Right cardiac atrium (tissue), 5 donors: ENCODE measurements at regions not wholly inside any gene's neighbourhood (a gene's known extent, or its start where the extent isn't known, plus 50 kb on each side); places are given as distances from the start of the nearest gene placed in this dataset.

Experiments used
- ATAC-seq, 2 donors: fragments of 200-7000 bp; cut with Tn5 transposase; one replicate each; pipeline versions ENCODE4 v1.8.0 to v1.9.1; 2020; ENCODE audit warnings: moderate library complexity in 2 of 2, mild to moderate bottlenecking in 1 of 2
- DNase-seq, 3 donors: peaks; one replicate each; pipeline ENCODE4 v3.0.0-alpha.2; 2020
- H3K27ac ChIP-seq: one replicate; pipeline ENCODE4 v1.5.1; 2013; ENCODE audit warnings: mild to moderate bottlenecking, low read length, control low read depth, moderate library complexity
- H3K27me3 ChIP-seq: one replicate; pipeline ENCODE4 v1.6.1; 2013; ENCODE audit not compliant: control insufficient read depth, insufficient read depth
- H3K4me1 ChIP-seq: one replicate; pipeline ENCODE4 v1.6.1; 2013; ENCODE audit warnings: low read length; ENCODE audit not compliant: control insufficient read depth, insufficient read depth
- H3K4me3 ChIP-seq: one replicate; pipeline ENCODE4 v1.5.1; 2013; ENCODE audit warnings: low read length, control low read depth
- H3K9me3 ChIP-seq: one replicate; pipeline ENCODE4 v1.6.1; 2013; ENCODE audit warnings: low read length; ENCODE audit not compliant: control insufficient read depth
- WGBS: extraction: QIAGEN DNeasy Blood & Tissue Kit; methylation state at CpG from one replicate; pipeline ENCODE4 v1.1.7; 2013; 5-methylcytosine and 5-hydroxymethylcytosine counted together
- intact Hi-C, 4 donors: fragments of 100-400 bp; cut with DNase I; formaldehyde crosslinking; loops; one replicate each; pipeline versions ENCODE4 v1.11.0 to v1.14.0; 2022 to 2023
- donor health status: healthy with polysubstance abuse.
- donor health status: DM: no; HTN: yes; CAD: no.
- donor health status: DM: no; HTN: no; CAD: no.
- donor health status: DM: no; HTN: yes; CAD: no; lungs with severe emphysema.
- donor health status: DM: yes; HTN: yes; CAD: no.

DNA sequence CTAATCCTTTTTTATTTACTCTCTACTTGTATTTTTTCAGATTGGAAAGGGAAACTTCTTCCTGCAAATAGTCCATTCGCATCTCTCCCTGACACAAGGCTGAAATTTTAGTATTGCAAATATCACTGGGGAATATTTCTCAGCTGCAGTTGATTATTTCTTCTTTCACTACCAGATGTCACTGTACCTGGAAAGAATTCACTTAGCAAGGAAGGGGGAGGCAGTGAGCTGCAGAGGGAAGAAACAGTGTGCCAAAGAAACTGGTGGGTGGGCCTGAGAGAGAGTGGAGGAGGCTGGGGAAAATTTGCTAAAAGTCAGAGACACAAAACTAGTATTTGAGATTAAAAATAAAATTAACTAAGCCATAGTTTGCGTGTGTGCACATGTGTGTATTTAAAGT is 142.3 kb upstream of the STT3B start:
- intact Hi-C loops, result no loop called here
- WGBS, result 86% methylated on average over 2 of the region's 2 CpGs
- H3K9me3 ChIP-seq, result no peaks in the 10 kb centered on the region
- ATAC-seq (no peak), DNase-seq (no peak)
- H3K27ac ChIP-seq, result no peak overlapping the region
- no peak overlapping the region for H3K4me3 ChIP-seq
- H3K27me3 ChIP-seq, result no peaks in the 10 kb centered on the region
- H3K4me1 ChIP-seq, result no peaks in the 10 kb centered on the region

DNA sequence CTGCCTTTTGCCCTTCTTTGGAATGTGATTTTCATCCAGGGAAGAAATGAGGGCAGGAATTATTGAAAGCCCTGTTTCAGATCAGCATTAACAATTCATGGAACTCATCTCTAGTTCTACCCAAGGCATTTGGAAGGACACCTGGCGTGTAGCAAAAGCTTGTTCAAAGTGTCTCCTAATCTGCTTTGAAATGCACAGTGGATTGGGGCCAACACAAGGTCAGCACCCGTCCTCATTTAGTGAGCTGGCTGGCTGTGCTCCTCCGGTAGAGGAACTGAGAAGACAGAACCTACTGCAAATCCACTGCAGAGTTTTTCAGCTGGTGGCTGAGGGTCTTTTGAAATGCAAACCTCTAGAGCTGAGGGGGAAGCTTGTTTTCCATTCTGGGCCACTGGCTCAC is 141.6 kb upstream of the STT3B start:
- no peaks in the 10 kb centered on the region for H3K27me3 ChIP-seq
- no peak overlapping the region for H3K4me3 ChIP-seq
- DNase-seq (no peak), ATAC-seq (no peak)
- H3K9me3 ChIP-seq, result no peaks in the 10 kb centered on the region
- H3K27ac ChIP-seq, result no peak overlapping the region
- H3K4me1 ChIP-seq, result no peaks in the 10 kb centered on the region
- WGBS, result 49% methylated on average over 3 of the region's 3 CpGs
- intact Hi-C loops, result no loop called here

DNA sequence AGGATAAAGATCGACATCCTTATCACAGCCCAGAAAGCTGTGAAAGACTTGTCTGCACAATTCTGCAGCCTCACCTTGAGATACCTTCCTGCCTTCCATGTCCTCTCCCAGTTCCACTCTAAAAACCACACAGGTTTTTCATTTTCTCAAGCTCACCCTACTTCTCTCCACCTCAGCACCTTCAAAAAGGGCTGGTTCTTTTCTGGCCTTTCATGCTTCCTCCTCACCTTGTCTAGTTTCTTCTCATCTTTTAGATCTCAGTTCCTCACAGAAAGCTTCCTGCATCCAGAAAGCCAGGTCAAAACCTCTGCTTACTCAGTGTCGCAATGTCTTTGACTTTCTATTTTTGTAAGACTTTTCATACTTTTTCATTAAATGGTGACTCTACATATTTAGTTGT is 140.2 kb upstream of the STT3B start:
- intact Hi-C loops, result no loop called here
- H3K27ac ChIP-seq, result no peak overlapping the region
- 76% methylated on average over 2 of the region's 2 CpGs for WGBS
- H3K9me3 ChIP-seq, result no peaks in the 10 kb centered on the region
- no peak for ATAC-seq
- H3K4me3 ChIP-seq, result no peak overlapping the region
- no peaks in the 10 kb centered on the region for H3K27me3 ChIP-seq
- no peaks in the 10 kb centered on the region for H3K4me1 ChIP-seq
- DNase-seq, result no peak

GRCh38 chr3:31399271-31399670 is 133.5 kb upstream of the STT3B start:
- intact Hi-C loops, result no loop called here
- no peaks in the 10 kb centered on the region for H3K27me3 ChIP-seq
- H3K4me3 ChIP-seq, result no peak overlapping the region
- 49% methylated on average over 1 of the region's 1 CpG for WGBS
- no peak for DNase-seq
- no peaks in the 10 kb centered on the region for H3K4me1 ChIP-seq
- H3K9me3 ChIP-seq, result no peaks in the 10 kb centered on the region
- H3K27ac ChIP-seq, result no peak overlapping the region
- ATAC-seq, result no peak

DNA sequence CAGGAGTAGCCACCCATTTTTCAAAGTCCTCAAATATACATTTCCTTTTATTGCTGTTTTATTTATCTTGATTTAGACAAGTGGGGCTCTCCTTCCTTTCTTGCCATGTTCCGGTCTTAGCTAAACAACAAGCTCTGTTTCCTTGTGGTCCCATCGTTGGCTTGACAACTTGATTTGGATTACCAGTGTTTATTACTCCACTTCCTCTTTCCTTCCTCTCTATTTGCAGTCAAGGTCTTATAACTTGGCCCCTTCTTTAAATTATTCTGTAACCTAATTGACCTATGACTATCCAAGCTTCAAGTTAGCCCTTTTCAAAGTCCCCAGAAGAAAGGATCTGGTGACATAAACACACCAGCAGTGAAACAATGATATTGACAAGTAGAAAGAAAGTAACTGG is 130.6 kb upstream of the STT3B start:
- DNase-seq, result no peak
- Histone ChIP-seq H3K4me3 (no peak overlapping the region), H3K9me3 (no peaks in the 10 kb centered on the region), H3K4me1 (no peaks in the 10 kb centered on the region), H3K27me3 (no peaks in the 10 kb centered on the region), H3K27ac (no peak overlapping the region)
- ATAC-seq, result no peak
- WGBS, result 68% methylated on average over 2 of the region's 2 CpGs
- intact Hi-C loops, result no loop called here

DNA sequence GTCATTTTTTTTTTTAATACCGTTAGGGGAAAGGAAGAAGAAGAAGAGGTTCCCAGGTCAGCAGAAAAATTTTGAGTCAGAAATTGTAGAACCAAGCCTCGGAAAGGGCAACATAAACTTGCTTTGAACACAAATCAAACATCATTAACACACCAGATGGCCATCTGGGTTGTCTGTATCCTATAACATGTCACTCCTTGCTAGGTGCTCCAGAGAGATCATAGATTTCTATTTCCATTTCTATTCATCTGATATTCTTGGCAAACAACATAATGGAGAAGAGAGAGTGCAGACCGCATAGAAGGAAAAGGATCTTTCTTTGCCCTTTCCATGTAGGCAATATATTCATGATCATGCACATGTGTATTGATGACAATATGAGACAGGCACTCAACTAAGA is 129.5 kb upstream of the STT3B start:
- Histone ChIP-seq H3K27me3 (no peaks in the 10 kb centered on the region), H3K4me1 (no peaks in the 10 kb centered on the region), H3K27ac (no peak overlapping the region), H3K4me3 (no peak overlapping the region), H3K9me3 (no peaks in the 10 kb centered on the region)
- intact Hi-C loops, result no loop called here
- DNase-seq, result no peak
- 90% methylated on average over 3 of the region's 3 CpGs for WGBS
- no peak for ATAC-seq

DNA sequence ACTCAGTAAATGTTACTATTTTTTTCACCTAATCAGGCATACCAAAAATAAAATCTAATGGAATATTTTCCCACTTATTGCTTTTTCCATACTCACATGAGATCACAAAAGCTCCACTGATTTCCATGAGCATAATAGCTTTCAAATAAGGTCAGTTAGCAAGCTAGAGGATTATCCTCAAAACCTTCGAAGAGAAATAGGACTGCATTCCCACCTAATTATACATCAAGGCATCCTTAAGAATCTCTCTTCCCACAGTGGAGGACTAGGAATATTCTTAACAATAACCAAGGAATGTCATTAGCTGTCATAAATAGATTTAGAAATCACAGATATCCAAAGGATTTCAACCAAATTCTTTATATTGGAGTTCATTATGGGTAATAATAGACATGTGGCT is 127.9 kb upstream of the STT3B start:
- Histone ChIP-seq H3K27me3 (no peaks in the 10 kb centered on the region), H3K4me1 (no peaks in the 10 kb centered on the region), H3K9me3 (no peaks in the 10 kb centered on the region), H3K27ac (no peak overlapping the region), H3K4me3 (no peak overlapping the region)
- WGBS, result 73% methylated on average over 1 of the region's 1 CpG
- intact Hi-C loops, result no loop called here
- no peak for ATAC-seq
- DNase-seq, result no peak

DNA sequence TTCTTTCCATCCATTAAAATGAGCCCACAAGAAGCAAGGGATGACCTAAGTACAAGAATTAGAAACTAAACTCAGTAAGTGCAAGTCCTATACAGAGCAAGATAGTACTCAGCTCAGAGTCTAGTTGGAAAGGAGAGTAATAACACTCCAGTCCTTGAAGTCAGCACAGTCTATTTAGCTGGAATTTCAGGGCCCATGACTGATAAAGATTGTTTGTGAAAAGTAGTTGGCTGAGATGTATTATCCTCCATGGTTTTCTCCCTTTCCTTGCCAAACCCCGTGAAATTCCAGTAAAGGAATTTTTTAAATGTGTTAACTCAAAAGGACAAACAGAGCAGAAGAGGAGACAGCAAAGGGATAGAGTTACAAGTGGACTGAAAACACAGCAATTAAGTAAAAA is 127.2 kb upstream of the STT3B start:
- Histone ChIP-seq H3K4me1 (no peaks in the 10 kb centered on the region), H3K4me3 (no peak overlapping the region), H3K27me3 (no peaks in the 10 kb centered on the region), H3K27ac (no peak overlapping the region), H3K9me3 (no peaks in the 10 kb centered on the region)
- intact Hi-C loops, result no loop called here
- ATAC-seq, result peak in 1 of 2 donors; percentile 66
- 24% methylated on average over 1 of the region's 1 CpG for WGBS
- no peak for DNase-seq

DNA sequence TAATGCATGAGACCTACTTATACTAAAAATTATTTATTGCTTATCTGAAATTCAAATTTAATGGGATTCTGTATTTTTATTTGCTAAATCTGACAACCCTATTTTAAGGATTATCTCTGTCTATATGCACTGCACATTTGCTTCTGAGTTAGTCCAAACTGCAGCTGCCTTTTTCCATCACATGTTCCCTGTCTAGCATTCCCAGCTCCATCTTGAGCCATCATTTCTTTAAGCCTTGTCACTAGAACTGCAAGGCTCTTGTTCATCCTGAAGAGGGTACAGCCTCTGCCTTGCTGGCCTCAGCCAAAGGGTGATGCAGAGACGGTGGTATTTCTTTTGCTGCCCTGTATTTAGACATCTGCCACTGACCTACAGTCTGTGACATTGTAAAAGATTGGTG is 125.8 kb upstream of the STT3B start:
- Histone ChIP-seq H3K4me1 (no peaks in the 10 kb centered on the region), H3K27me3 (no peaks in the 10 kb centered on the region), H3K4me3 (no peak overlapping the region), H3K27ac (no peak overlapping the region), H3K9me3 (no peaks in the 10 kb centered on the region)
- DNase-seq (no peak), ATAC-seq (no peak)
- intact Hi-C loops, result no loop called here
- 94% methylated on average over 1 of the region's 1 CpG for WGBS

- Histone ChIP-seq H3K27ac (no peak overlapping the region), H3K4me3 (no peak overlapping the region), H3K4me1 (no peaks in the 10 kb centered on the region), H3K9me3 (no peaks in the 10 kb centered on the region), H3K27me3 (no peaks in the 10 kb centered on the region)
- intact Hi-C loops, result no loop called here
- DNase-seq (no peak), ATAC-seq (no peak)
- WGBS, result 74% methylated on average over 4 of the region's 4 CpGs
Observed at GRCh38 chr3:31407665-31408064, 125.1 kb upstream of the STT3B start.

DNA sequence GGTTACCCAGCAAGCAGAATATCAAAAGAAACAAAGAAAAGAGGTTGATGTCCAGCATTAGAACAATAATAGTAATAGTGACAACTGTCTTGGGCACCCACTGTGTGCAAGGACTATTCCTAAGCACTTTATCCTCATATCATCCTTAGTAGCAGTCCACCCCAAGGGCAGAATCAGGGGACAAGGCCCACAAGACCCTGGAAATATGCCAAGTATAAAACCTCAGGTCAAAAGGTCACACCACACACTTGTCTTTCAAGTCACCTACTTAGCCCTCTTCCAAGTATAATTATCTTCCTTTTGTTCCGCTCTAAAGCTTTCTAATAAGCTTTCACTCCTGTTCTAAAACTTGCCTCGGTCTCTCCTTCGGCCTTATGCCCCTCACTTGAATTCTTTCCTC is 124.0 kb upstream of the STT3B start:
- Histone ChIP-seq H3K27me3 (no peaks in the 10 kb centered on the region), H3K4me1 (no peaks in the 10 kb centered on the region), H3K27ac (no peak overlapping the region), H3K9me3 (no peaks in the 10 kb centered on the region), H3K4me3 (no peak overlapping the region)
- intact Hi-C loops, result no loop called here
- DNase-seq, result no peak
- no peak for ATAC-seq
- WGBS, result 95% methylated on average over 3 of the region's 3 CpGs

DNA sequence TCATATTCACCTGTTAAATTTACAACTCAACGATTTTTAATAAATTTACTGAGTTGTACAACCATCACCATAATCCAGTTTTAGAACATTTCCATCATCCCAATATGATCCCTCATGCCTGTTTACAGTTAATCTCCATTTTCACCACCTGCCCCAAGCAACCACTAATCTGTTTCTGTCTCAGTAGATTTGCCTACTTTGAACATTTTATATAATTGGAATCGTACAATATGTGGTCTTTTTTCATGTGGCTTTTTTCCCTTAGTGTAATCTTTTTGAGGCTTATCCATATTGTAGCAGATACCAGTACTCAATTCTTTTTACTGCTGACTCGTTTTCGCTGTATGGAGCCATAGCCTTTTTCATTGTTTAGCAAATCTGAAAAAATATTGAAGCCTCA is 123.3 kb upstream of the STT3B start:
- no peak for DNase-seq
- intact Hi-C loops, result no loop called here
- H3K4me1 ChIP-seq, result no peaks in the 10 kb centered on the region
- no peak overlapping the region for H3K27ac ChIP-seq
- H3K27me3 ChIP-seq, result no peaks in the 10 kb centered on the region
- no peaks in the 10 kb centered on the region for H3K9me3 ChIP-seq
- 90% methylated on average over 4 of the region's 4 CpGs for WGBS
- no peak overlapping the region for H3K4me3 ChIP-seq
- no peak for ATAC-seq
